ENCODE measurements at regions not wholly inside any gene's neighbourhood (a gene's known extent, or its start where the extent isn't known, plus 50 kb on each side); places are given as distances from the start of the nearest gene placed in this dataset.

DNA sequence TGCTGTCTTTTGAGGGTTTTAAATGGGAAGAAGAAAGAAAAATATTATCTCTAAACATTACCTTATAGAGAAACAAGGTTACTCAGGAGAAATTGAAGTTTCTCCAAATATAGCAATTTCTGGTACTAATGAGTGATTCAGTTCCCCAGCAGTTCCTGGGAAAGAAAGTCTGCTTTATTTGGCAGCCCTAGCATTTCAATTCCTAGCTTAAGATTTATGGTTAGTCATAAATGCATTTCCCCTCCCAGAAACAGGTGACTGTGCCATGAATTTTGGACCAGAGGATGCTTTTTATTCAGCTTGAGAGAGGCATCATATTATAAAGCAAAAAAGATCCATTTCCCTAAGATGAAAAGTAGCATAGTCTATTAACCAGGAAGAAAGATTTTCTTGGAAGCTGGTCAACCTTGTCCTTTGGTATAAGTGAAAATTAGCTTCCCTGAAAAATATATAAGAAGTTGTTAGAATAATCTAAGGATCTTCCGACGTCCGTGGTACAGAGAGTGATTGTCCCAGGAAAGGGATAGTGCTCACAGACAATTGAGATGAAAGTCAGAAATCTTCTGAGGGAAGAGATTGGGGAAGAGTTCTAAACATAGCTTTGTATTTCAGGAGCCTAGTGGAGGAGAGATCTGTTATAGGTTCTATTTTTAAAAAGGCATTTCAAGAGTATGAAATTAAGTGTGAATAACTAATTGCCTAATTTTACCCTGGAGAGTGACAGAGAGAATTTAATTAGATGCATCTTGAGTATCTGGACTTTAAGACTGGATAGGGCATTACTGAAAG lies 164.9 kb downstream of the ESM1 start:
- no peak for TF ChIP-seq TAF1 (IDR thresholded peaks at IDR 0.05; ENCODE audit: low read depth)
- TF ChIP-seq, protein P1, sequence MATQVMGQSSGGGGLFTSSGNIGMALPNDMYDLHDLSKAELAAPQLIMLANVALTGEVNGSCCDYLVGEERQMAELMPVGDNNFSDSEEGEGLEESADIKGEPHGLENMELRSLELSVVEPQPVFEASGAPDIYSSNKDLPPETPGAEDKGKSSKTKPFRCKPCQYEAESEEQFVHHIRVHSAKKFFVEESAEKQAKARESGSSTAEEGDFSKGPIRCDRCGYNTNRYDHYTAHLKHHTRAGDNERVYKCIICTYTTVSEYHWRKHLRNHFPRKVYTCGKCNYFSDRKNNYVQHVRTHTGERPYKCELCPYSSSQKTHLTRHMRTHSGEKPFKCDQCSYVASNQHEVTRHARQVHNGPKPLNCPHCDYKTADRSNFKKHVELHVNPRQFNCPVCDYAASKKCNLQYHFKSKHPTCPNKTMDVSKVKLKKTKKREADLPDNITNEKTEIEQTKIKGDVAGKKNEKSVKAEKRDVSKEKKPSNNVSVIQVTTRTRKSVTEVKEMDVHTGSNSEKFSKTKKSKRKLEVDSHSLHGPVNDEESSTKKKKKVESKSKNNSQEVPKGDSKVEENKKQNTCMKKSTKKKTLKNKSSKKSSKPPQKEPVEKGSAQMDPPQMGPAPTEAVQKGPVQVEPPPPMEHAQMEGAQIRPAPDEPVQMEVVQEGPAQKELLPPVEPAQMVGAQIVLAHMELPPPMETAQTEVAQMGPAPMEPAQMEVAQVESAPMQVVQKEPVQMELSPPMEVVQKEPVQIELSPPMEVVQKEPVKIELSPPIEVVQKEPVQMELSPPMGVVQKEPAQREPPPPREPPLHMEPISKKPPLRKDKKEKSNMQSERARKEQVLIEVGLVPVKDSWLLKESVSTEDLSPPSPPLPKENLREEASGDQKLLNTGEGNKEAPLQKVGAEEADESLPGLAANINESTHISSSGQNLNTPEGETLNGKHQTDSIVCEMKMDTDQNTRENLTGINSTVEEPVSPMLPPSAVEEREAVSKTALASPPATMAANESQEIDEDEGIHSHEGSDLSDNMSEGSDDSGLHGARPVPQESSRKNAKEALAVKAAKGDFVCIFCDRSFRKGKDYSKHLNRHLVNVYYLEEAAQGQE (IDR thresholded peaks at IDR 0.05; ENCODE audit: low read depth), result no peak
- no peak for TF ChIP-seq EP300 (IDR thresholded peaks at IDR 0.05; ENCODE audit: borderline replicate concordance)
- TF ChIP-seq, protein P2, sequence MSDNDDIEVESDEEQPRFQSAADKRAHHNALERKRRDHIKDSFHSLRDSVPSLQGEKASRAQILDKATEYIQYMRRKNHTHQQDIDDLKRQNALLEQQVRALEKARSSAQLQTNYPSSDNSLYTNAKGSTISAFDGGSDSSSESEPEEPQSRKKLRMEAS (IDR thresholded peaks at IDR 0.05), result no peak
- TF ChIP-seq YY1 (IDR thresholded peaks at IDR 0.05; ENCODE audit: low read depth), result no peak
- TF ChIP-seq TCF12 (IDR thresholded peaks at IDR 0.05; ENCODE audit: low read depth), result no peak
- no peak for TF ChIP-seq RAD21 (IDR thresholded peaks at IDR 0.05; ENCODE audit: low read depth)
- no peak for TF ChIP-seq FOXM1 (IDR thresholded peaks at IDR 0.05; ENCODE audit: borderline replicate concordance, low read depth)
